Uterus (tissue), 3 donors: ENCODE measurements at regions not wholly inside any gene's neighbourhood (a gene's known extent, or its start where the extent isn't known, plus 50 kb on each side); places are given as distances from the start of the nearest gene placed in this dataset.

Source experiments
- DNase-seq, 2 donors: peaks; one replicate each; pipeline ENCODE4 v3.0.0-alpha.2; 2019 to 2020
- H3K27ac ChIP-seq, 2 donors: fragments of 200-600 bp; sonication (generic); 1 replicate in 1 of 2; 2 replicates in 1 of 2; pipeline ENCODE4 v1.5.1; 2016 to 2018
- H3K27me3 ChIP-seq, 2 donors: fragments of 200-600 bp; sonication (generic); one replicate each; pipeline ENCODE4 v1.5.1; 2018 to 2019; ENCODE audit warnings: control low read depth in 1 of 2
- H3K36me3 ChIP-seq, 2 donors: fragments of 200-600 bp; sonication (generic); one replicate each; pipeline ENCODE4 v1.5.1; 2019; ENCODE audit warnings: control low read depth in 1 of 2
- H3K4me1 ChIP-seq, 2 donors: fragments of 200-600 bp; sonication (generic); one replicate each; pipeline ENCODE4 v1.5.1; 2018 to 2019; ENCODE audit warnings: control low read depth in 1 of 2
- H3K4me3 ChIP-seq, 2 donors: fragments of 200-600 bp; sonication (generic); 1 replicate in 1 of 2; 2 replicates in 1 of 2; pipeline ENCODE4 v1.5.1; 2018 to 2019; ENCODE audit warnings: mild to moderate bottlenecking in 1 of 2
- H3K9me3 ChIP-seq, 2 donors: fragments of 200-600 bp; sonication (generic); one replicate each; pipeline ENCODE4 v1.5.1; 2019; ENCODE audit warnings: control low read depth in 1 of 2
- POLR2A ChIP-seq, 2 donors: fragments of 450-650 bp; IDR thresholded peaks; one replicate each; pipeline ENCODE4 v1.6.1; 2016; ENCODE audit warnings: antibody characterized with exemption in 2 of 2, mild to moderate bottlenecking in 1 of 2, moderate library complexity in 1 of 2
- intact Hi-C: fragments of 100-400 bp; cut with DNase I; formaldehyde crosslinking; loops from one replicate; pipeline ENCODE4 v1.15.1; 2023; ENCODE audit warnings: low total_unique reads
- TF ChIP-seq, protein P1 (sequence below), 4 experiments: fragments of 200-600 bp in 2 of 4; fragments of 450-650 bp in 2 of 4; sonication (generic) in 2 of 4; IDR thresholded peaks; one replicate each; pipeline ENCODE4 v1.5.1; 2016 to 2019; ENCODE audit warnings: antibody characterized with exemption in 4 of 4, mild to moderate bottlenecking in 2 of 4, moderate library complexity in 1 of 4
- donor health status: DM: yes; HTN: yes; CAD: no.

DNA sequence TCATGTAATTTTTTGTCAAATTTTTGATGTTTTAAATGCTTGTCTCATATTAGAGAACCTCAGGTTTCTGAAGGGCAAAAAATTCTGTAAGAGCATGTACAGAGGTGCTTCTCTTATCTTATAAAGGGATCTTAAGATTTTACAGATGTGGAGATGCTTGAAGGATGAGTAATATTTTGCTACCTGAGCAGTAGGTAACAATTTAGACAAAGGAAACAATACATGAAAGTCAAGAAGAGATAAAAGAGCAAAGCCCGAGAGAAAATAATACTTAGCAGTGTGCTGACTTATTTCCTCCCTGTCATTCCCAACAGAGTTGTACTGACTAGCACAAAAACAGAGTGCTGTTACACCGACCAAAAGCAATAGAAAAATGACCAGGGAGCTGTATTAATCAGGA is 98.1 kb upstream of the PTPRR start:
- no peaks in the 10 kb centered on the region for H3K27me3 ChIP-seq

GRCh38 chr12:71014180-71014785 is 93.7 kb upstream of the PTPRR start:
- no peak overlapping the region for H3K4me3 ChIP-seq
- no peaks in the 10 kb centered on the region for H3K27me3 ChIP-seq
- no peaks in the 10 kb centered on the region for H3K9me3 ChIP-seq
- intact Hi-C loops = no loop called here
- no peak overlapping the region for H3K27ac ChIP-seq
- no peak for DNase-seq
- no peak for TF ChIP-seq POLR2A (IDR thresholded peaks at IDR 0.05)
- TF ChIP-seq, protein P1, sequence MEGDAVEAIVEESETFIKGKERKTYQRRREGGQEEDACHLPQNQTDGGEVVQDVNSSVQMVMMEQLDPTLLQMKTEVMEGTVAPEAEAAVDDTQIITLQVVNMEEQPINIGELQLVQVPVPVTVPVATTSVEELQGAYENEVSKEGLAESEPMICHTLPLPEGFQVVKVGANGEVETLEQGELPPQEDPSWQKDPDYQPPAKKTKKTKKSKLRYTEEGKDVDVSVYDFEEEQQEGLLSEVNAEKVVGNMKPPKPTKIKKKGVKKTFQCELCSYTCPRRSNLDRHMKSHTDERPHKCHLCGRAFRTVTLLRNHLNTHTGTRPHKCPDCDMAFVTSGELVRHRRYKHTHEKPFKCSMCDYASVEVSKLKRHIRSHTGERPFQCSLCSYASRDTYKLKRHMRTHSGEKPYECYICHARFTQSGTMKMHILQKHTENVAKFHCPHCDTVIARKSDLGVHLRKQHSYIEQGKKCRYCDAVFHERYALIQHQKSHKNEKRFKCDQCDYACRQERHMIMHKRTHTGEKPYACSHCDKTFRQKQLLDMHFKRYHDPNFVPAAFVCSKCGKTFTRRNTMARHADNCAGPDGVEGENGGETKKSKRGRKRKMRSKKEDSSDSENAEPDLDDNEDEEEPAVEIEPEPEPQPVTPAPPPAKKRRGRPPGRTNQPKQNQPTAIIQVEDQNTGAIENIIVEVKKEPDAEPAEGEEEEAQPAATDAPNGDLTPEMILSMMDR (IDR thresholded peaks at IDR 0.05) = peak; percentile 19 to 70 (median 35)
- H3K36me3 ChIP-seq = no peaks in the 10 kb centered on the region
- no peaks in the 10 kb centered on the region for H3K4me1 ChIP-seq

More for the DNA sequence above, 98.1 kb upstream of the PTPRR start:
- DNase-seq = no peak
- Histone ChIP-seq H3K4me3 (no peak overlapping the region), H3K4me1 (no peaks in the 10 kb centered on the region), H3K9me3 (no peaks in the 10 kb centered on the region), H3K36me3 (no peaks in the 10 kb centered on the region), H3K27ac (no peak overlapping the region)
- no peak for TF ChIP-seq POLR2A (IDR thresholded peaks at IDR 0.05)
- TF ChIP-seq, protein P1 (IDR thresholded peaks at IDR 0.05) = no peak
- intact Hi-C loops = no loop called here

- Histone ChIP-seq H3K27me3 (no peaks in the 10 kb centered on the region), H3K36me3 (no peaks in the 10 kb centered on the region), H3K9me3 (no peaks in the 10 kb centered on the region), H3K27ac (no peak overlapping the region), H3K4me1 (no peaks in the 10 kb centered on the region), H3K4me3 (no peak overlapping the region)
- no peak for DNase-seq
- intact Hi-C loops = no loop called here
- TF ChIP-seq POLR2A (IDR thresholded peaks at IDR 0.05) = no peak
- TF ChIP-seq, protein P1 (IDR thresholded peaks at IDR 0.05) = no peak
Observed at GRCh38 chr12:71011261-71011660, 90.7 kb upstream of the PTPRR start.

- Histone ChIP-seq H3K9me3 (no peaks in the 10 kb centered on the region), H3K4me1 (no peaks in the 10 kb centered on the region), H3K27me3 (no peaks in the 10 kb centered on the region), H3K4me3 (no peak overlapping the region), H3K36me3 (no peaks in the 10 kb centered on the region), H3K27ac (no peak overlapping the region)
- intact Hi-C loops = no loop called here
- no peak for DNase-seq
- no peak for TF ChIP-seq POLR2A (IDR thresholded peaks at IDR 0.05)
- TF ChIP-seq, protein P1 (IDR thresholded peaks at IDR 0.05) = no peak
Observed at GRCh38 chr12:71010143-71010479, 89.6 kb upstream of the PTPRR start.

GRCh38 chr12:71009430-71010142 is 89.0 kb upstream of the PTPRR start:
- Histone ChIP-seq H3K4me3 (no peak overlapping the region), H3K4me1 (no peaks in the 10 kb centered on the region), H3K36me3 (no peaks in the 10 kb centered on the region), H3K27me3 (no peaks in the 10 kb centered on the region), H3K27ac (no peak overlapping the region), H3K9me3 (no peaks in the 10 kb centered on the region)
- TF ChIP-seq, protein P1 (IDR thresholded peaks at IDR 0.05) = no peak
- TF ChIP-seq POLR2A (IDR thresholded peaks at IDR 0.05) = no peak
- intact Hi-C loops = no loop called here
- DNase-seq = no peak
